ENCODE measurements at regions not wholly inside any gene's neighbourhood (a gene's known extent, or its start where the extent isn't known, plus 50 kb on each side); places are given as distances from the start of the nearest gene placed in this dataset.

DNA sequence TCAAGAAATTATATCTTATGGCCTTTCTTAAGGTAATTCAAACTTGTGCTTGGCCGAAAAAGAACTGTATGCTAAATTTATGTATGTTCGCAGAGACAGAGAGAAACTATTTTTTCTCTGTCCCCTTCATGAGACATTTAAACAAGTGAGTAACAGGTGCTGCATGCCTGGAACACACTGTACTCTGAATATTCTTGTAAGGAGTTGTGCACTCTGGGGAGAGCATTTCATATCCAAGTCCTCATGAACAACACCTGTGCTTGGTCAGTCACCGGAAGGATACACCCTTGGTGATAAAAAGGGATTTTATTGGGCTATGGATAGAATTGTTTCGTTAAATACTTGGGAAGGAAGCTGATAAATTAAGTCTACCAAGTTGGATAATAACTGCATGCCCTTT lies 220.8 kb upstream of the NRIP1 start:
- Histone ChIP-seq H3K36me3 (no peaks in the 10 kb centered on the region), H3K4me3 (no peak overlapping the region), H3K27me3 (no peaks in the 10 kb centered on the region), H3K27ac (no peak overlapping the region), H3K4me1 (no peaks in the 10 kb centered on the region), H3K9me3 (no peaks in the 10 kb centered on the region)
- intact Hi-C loops (cut with DNase I): no loop called here
- no peak for ATAC-seq
- no peak for DNase-seq
- TF ChIP-seq CTCF (IDR thresholded peaks at IDR 0.05): no peak

DNA sequence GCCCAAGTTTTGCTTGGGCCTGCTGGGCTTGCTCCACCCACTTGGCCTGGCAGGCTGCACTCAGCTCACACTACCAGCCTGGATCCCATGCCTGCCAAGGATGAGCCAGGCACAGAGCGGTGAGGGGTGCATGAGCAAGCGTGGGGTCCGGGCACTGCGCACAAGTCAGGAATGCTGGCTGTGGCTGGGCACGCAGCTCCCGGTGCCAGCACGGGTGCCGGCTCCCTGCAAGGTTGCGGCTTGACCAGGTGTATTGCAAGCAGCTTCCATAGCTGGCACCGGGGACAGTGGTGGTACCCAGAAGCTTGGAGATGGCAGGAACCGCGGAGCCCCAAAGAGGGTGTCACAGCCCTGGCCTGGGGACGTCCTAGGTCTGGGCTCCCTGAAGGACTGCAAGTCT lies 224.4 kb upstream of the NRIP1 start:
- TF ChIP-seq CTCF (IDR thresholded peaks at IDR 0.05): no peak
- Histone ChIP-seq H3K4me1 (no peaks in the 10 kb centered on the region), H3K36me3 (no peaks in the 10 kb centered on the region), H3K27ac (no peak overlapping the region), H3K9me3 (no peaks in the 10 kb centered on the region), H3K27me3 (no peaks in the 10 kb centered on the region), H3K4me3 (no peak overlapping the region)
- no peak for ATAC-seq
- intact Hi-C loops (cut with DNase I): no loop called here
- DNase-seq: no peak

- H3K9me3 ChIP-seq: no peaks in the 10 kb centered on the region
- no peak overlapping the region for H3K4me3 ChIP-seq
- DNase-seq: peak; percentile 70
- H3K27ac ChIP-seq: no peak overlapping the region
- no peaks in the 10 kb centered on the region for H3K36me3 ChIP-seq
- intact Hi-C loops (cut with DNase I): no loop called here
- no peak for TF ChIP-seq CTCF (IDR thresholded peaks at IDR 0.05)
- H3K27me3 ChIP-seq: no peaks in the 10 kb centered on the region
- ATAC-seq: peak; percentile 69
- H3K4me1 ChIP-seq: no peaks in the 10 kb centered on the region
Measured at GRCh38 chr21:15289896-15290841, 225.4 kb upstream of the NRIP1 start.

DNA sequence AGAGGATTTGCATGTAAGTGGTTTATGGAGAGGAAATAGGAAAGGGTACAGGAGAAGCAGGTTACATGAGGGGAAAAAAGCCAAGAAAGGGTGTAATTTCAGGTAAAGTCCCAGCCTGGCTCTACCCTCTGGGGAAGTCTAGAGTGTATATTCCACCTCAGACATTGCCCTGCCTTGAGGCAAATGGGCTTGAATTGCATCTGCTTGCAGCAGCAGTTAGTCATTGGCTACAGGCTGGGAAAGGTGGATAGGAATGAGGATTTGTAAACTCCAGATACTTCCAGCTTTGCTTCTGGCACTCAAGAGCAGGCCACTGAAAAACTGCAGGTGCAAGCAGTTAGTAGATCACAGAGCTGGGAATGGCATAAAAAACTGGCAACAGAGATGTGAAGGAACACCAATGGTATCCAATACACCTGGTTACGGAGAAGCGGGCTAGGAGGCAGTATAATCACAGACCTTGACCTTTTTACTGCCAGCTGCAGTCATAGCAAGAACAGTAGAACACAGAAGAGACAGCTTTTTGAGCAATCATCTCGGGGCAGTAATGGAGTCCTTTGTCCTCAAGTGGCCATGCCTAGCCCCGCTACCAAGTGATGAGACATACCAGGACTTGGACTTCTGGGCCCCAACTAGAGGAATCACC lies 226.9 kb upstream of the NRIP1 start:
- no peaks in the 10 kb centered on the region for H3K36me3 ChIP-seq
- no peak for ATAC-seq
- no peak overlapping the region for H3K4me3 ChIP-seq
- H3K9me3 ChIP-seq: no peaks in the 10 kb centered on the region
- H3K4me1 ChIP-seq: no peaks in the 10 kb centered on the region
- no peak for TF ChIP-seq CTCF (IDR thresholded peaks at IDR 0.05)
- intact Hi-C loops (cut with DNase I): no loop called here
- H3K27me3 ChIP-seq: no peaks in the 10 kb centered on the region
- no peak overlapping the region for H3K27ac ChIP-seq
- DNase-seq: no peak

DNA sequence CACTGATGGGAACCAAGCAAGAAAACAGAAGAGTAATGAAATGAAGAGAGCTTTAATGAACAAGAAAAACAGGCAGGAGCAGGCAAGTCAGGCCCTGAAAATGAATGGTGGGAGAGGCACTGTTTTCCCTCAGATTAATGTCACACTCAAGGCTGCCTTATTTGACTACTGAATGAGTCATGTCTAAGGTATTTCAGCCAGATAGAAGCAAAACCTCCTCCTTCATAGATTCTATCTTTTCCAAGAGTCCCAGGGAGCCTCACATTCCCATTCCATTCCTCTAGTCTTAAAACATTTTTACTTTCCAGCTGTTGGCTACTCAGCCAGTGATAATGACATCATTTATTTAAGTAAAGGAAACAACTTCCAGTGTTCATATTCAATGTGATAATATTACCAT lies 228.4 kb upstream of the NRIP1 start:
- TF ChIP-seq CTCF (IDR thresholded peaks at IDR 0.05): no peak
- DNase-seq: no peak
- Histone ChIP-seq H3K4me3 (no peak overlapping the region), H3K27ac (no peak overlapping the region), H3K4me1 (no peaks in the 10 kb centered on the region), H3K27me3 (no peaks in the 10 kb centered on the region), H3K9me3 (no peaks in the 10 kb centered on the region), H3K36me3 (no peaks in the 10 kb centered on the region)
- no peak for ATAC-seq
- intact Hi-C loops (cut with DNase I): no loop called here
